ENCODE measurements at regions not wholly inside any gene's neighbourhood (a gene's known extent, or its start where the extent isn't known, plus 50 kb on each side); places are given as distances from the start of the nearest gene placed in this dataset.

- no peak for TF ChIP-seq CREB1 (IDR thresholded peaks at IDR 0.05; ENCODE audit: low read depth)
- TF ChIP-seq TCF12 (IDR thresholded peaks at IDR 0.05; ENCODE audit: low read depth) = no peak
- TF ChIP-seq, protein P1, sequence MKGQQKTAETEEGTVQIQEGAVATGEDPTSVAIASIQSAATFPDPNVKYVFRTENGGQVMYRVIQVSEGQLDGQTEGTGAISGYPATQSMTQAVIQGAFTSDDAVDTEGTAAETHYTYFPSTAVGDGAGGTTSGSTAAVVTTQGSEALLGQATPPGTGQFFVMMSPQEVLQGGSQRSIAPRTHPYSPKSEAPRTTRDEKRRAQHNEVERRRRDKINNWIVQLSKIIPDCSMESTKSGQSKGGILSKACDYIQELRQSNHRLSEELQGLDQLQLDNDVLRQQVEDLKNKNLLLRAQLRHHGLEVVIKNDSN (IDR thresholded peaks at IDR 0.05) = no peak
Observed at GRCh38 chr5:86951761-86952160, 315.9 kb upstream of the RASA1 start.
